HG03439 (cell line): ENCODE measurements at regions not wholly inside any gene's neighbourhood (a gene's known extent, or its start where the extent isn't known, plus 50 kb on each side); places are given as distances from the start of the nearest gene placed in this dataset.
"Not testable (repeated sequence)": the region's sequence is repeated elsewhere in the genome, so short reads cannot be mapped to it uniquely, and the experiment has no call there.

Source experiments
- ATAC-seq: cut with Tn5 transposase; IDR thresholded peaks from one replicate; pipeline ENCODE4 v1.9.1; 2021; ENCODE audit warnings: mild to moderate bottlenecking, moderate library complexity; ENCODE audit not compliant: unreplicated experiment

DNA sequence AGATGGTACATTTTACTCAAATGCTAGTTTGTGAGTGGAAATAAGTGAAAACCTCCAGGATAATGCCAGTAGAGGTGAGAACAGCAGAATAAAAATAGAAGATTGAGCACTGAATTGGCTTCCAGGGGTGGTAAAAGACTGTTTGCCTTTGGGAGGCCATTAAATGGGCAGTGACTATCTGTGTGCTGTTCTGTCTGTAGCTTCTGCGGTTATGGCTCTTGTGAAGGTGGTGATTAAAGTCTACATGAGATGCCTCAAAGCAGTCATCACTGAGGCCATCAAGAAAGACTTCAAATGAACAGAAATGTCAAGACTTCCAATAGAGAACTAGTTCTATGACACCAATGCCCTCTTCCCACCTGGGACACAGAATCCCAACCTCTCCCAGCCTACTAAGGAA, 108.8 kb downstream of the EFHB start:
- no peak for ATAC-seq

DNA sequence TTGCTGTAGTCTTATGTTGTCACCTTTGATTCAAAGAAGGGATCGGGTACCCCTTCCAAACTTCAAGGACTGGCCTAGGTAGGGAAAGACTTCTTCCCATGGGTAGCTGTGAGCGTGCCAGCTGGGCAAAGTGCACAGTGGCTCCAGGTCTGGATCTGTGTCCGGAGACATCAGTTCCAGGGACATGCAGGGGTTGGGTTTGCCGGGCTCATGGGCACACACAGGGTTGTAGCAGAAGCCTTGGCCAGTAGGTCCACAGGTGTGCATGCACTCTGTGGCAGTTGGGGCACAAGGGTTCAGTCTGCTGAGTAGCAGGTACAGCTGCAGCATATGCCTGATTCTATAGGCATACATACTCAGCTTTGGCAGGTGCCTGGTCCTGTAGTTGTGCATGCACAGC, 111.2 kb downstream of the EFHB start:
- ATAC-seq, result no peak

DNA sequence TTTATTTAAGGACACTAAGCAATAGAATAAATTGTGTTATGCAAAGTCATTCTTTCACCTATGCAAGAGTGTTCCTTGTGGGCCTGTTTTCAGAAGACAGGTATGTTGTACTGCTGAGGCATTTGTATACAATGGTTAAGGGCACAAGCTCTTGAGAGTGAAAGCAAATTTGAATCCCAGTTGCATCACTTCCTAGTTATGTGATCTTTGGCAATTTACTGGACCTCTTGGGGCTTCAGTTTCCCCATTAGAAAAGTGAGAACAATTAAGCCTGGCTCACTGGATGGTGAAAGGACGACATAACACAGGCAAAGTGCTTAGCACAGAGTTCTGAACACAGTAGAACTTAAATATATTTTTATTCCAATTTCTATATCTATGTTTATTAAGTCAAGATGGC, 117.4 kb downstream of the EFHB start:
- no peak for ATAC-seq

DNA sequence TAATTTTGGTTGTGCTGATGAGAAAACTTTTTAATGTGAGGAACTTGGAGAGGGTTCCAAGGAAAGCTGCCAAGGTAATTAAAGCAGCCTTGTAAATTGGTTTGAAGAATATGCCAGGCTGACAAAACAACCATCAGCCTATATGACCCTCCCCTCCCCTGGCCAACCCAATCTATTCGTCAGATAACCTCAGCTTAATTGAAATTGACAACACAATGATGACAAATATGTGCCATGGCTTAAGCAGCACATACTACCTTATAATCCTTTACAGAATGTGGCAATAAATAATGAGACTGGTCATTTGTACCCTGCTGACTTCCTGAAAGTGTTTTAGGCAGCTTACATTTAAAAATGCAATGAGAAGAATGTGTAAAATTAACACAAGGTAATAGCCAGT, 118.2 kb downstream of the EFHB start:
- ATAC-seq, result no peak

DNA sequence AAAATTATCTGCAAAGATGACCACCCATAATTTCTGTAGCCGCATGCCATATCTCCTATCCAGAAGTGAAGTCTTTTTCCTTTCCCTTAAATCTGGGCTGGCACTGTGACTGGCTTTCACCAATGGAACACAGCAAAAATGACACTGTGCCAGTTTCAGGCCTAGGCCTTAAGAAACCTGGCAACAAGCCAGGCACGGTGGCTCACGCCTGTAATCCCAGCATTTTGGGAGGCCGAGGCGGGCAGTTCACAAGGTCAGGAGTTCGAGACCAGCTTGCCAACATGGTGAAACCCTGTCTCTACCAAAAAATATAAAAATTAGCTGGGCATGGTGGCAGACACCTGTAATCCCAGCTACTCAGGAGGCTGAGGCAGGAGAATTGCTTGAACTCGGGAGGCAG, 120.3 kb downstream of the EFHB start:
- ATAC-seq, result not testable (repeated sequence)

DNA sequence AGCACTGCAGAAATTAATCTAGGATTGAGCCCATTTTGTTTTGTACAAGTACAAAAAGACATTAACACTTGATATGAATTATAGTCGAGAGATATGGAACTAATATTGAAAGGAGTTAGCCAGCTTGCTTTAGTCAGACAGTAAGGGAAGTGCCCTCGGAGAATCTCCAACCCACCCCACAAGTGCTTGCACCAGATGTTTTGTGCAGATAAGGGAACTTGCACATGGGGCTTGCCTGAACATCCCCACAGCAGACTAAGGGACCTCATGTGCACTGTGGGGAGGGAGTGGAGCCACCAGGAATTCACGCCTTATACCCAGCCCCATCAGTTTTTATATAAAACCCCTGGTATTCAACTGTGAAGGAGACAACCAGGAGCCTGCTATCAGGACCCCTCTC, 122.3 kb downstream of the EFHB start:
- no peak for ATAC-seq

DNA sequence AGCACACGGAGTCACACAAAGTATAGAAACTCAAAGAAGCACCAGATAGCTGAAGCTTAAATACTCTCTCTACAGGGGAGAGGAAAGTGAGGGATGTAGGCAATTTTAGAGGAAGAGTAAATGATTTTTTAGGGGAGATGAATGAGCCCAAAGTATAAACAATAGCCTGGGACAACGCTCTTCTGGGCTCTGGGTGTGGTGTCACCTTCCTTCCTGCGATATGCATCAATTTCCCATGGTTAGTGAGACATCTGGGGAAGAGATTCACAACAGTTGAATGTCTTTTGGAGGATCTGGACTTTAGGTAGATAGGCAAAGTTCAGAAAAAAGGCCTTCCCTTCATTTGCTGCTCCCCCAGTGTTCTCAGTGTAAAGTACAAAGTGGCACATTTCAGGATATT, 125.2 kb downstream of the EFHB start:
- ATAC-seq, result no peak

DNA sequence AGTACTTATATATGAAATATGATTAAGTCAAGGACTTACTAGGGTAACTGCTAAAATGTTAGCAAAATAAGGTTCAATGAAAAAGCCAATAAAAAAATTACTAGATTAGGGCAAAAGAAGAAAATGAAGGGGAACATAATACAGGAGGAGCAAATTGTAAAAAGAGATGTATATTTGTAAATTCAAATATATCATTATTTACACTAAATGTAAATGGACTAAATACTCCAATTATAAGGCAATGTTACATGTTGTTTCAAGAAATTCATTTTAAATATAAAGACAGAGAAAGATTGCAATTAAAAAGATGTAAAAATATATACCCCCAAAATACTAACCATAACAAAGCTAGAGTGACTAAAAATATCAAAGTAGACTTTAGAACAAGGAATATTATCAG, 134.1 kb downstream of the EFHB start:
- no peak for ATAC-seq

DNA sequence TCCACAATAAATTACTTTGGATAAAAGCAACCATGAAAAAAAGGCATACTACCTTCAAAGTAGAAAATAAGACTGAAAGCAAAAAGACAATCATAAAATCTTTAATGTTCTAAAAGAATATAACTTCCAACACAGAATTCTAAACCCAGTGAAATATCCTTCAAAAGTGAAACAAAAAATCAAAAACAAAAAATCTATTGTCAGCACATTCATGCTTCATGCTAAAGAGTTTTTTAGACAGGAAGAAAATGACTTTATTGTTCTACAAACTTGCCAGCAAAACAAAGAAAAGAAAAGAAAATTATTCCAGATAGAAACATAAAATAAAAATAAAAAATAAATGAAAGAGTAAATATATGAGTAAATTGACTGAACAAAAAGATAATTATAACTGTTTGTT, 134.9 kb downstream of the EFHB start:
- ATAC-seq, result no peak

DNA sequence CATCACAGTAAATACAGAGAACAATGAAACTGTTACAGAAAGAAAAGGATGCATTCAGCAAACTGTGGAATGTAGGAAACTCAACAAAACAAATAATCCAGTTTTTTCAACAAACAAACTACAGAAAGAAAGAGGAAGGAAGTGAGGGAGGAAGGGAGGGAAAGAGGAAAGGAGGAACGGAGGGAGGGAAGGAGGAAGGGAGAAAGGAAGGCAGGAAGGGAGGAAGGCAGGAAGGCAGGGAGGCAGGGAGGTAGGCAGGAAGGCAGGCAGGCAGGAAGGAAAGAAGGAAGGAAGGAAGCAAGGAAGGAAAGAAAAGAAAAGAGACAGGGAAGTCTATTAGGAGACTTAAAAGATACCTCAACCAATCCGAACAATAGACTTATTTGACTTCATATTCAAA, 135.7 kb downstream of the EFHB start:
- ATAC-seq, result no peak

DNA sequence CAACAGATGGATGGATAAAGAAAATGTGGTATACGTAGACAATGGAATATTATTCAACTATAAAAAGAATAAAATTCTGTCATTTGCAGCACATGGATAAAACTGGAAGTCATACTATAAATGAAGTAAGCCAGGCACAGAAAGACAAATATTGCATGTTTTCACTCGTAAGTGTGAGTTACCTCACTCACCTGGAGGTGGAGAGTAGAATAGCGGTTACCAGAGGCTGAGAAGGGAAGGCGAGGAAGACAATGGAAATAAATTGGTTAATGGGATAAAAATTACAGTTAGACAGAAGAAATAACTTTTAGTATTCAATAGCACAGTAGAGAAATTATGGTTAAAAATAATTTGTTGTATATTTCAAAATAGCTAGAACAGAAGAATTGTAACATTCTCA, 141.6 kb downstream of the EFHB start:
- no peak for ATAC-seq

DNA sequence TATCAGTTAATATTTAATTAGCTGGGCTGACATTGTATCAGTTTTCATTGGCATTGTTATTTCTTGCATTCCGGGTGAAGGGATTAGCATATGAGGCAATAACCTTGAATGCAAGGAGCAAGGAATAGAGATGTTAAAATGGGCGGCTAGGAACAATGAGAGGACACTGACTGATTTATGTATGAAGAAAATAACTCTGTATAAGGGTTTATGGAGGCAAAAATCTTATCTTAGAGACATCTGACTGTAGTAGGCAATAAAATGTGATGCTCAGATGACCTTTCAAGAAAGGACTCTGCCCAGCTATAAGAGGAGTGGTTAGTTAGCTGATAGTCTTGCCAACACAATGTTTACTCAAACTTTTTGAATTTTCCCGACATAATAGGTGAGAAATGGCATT, 158.3 kb downstream of the EFHB start:
- no peak for ATAC-seq

DNA sequence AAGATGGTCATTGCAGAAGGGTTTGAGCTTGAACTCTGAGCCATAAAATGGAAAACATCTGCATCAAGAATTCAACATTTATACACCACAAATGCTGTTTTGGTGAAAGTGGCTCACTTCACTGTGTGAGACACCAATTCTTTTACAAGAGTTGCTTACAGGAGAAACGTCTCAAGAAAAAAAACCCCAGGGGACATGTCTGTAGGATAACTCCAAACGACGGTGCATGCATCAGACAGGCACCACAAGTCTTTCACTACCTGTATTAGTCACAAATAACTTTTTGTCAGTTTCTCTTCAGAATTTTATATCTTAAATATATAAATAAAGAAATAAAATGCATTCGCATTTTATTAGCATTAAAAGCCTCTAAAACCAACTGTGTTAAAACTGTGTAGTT, 164.3 kb downstream of the EFHB start:
- ATAC-seq, result no peak

DNA sequence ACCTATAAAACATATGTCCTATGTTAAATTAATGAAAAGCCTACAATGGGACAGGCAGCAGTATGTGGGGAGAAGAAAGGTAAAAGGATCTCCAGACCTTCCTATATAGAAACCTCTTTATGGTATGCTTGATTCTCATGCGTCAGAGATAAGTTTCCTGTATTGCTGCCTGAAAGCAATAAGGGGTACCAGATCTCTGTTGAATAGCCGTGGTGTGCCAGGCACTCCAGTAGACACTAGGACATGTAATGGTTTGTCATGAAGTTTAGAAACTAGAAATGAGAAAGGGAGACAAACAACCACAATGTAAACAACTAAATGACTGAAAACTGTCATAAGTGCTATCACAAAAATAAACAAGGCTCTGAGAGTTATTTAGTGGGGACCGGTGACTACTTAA, 168.1 kb downstream of the EFHB start:
- ATAC-seq, result no peak

DNA sequence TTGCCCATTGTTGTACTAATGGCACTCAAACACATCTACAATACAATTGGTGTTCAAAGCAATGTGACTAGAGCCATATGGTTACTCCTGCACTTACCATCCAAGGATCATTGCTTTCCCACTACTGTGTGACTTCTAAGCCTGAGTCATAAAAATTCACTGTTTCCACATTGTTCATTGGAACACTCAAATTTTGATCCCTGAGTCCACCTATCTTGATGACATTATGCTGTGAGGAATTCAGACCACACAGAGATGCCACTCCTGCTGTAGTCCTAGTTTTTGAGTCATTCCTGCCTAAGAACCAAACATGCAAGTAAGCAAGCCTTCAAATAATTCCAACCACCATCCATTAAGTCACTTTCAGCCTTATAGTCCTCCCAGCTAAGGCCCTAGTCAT, 176.2 kb downstream of the EFHB start:
- no peak for ATAC-seq

DNA sequence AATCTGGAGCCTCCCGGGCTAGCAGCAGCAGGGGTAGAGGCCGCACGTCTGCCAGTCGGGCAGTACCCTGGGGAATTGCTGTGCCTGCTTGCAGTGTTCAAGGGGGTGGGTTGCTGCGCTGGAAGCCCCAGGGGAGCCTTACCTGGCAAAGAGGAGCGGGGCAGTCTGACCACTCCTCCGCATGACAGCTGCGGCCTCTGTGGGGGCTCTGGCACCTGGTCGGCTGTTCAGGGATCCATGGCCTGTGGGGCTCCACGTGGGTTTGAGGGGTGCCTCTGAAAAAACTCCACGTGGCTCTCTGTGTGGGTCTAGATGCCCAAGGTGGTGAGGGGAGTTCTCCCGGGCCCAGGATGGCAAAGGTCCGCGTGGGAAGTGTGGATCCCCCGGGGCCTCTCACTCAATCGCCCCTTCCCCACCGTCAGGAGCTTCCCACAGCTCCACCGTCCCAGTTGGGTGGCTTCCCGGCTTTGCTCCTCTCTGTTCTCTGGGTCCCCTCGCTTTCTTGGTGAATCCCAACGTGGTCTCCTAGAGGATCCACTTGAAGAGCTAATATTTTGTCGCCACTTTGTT, 184.5 kb downstream of the EFHB start:
- ATAC-seq, result no peak

DNA sequence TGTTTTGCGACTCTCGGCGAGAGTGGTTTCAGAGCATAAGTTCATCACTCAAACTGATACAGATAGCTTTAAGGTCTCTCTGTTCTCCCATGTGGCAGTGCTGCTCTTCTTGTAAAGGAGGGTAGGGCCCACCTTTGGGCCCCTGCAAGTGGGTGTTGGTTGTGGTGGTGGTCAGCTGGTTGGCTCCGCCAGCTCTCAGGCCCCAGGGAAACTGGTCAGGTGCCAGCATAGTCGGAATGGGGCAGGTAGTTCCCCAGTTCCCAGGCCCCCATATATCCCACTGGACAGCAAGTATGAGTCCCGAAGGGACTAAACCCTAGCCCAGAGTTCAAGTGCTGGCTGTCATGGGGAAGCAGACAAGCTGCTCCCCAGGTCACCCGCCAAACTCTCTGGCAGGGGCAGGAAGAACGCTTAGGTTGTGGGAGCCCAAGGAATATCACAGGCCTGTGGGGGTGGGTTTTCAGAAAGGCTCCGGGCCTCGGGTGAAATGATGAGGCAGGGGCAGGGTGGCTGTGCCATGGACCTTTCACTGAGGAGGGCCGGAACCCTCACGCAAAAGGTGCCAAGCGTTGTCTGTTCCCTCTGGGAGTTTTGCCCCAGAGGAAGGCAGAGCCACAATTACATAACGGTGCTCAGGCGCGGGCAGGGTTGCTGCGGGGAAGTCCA, 185.1 kb downstream of the EFHB start:
- ATAC-seq, result no peak

DNA sequence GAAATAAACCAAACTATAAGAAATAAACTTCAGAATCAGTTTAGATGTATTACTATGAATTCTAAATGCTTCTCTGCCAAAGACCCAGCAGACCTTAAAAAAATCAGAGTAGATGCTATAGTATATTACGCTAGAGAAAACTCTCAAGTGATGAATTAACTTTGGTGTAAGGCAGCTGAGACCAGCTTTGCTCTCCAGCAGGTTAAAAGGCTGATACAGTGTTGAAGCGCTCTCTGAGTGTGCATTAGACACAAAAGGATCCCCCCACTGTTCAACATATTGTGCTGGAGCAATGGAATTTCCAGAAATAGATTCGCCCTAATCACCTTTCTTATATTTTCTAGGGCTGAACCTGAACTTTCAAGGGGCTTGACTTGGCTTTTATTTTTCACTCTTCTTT, 190.0 kb downstream of the EFHB start:
- no peak for ATAC-seq

DNA sequence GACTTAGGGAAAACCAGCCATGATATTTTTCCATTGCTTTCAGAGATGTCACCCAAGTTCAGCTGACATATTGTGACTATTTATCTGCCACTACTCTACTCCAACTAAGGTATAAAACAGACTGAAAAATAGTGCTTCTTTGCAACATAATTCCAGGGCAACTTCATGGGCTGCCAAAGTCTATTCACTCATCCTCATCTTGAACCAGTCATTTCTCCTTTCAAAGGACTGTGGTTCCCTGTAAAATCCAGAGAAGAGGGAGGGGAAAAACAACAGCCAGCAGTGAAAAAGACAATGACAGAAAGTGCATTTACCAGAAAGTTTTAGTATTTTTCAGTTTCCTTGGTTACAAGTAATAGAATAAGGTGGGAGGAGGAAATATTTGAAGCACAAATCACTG, 191.1 kb downstream of the EFHB start:
- ATAC-seq, result no peak

DNA sequence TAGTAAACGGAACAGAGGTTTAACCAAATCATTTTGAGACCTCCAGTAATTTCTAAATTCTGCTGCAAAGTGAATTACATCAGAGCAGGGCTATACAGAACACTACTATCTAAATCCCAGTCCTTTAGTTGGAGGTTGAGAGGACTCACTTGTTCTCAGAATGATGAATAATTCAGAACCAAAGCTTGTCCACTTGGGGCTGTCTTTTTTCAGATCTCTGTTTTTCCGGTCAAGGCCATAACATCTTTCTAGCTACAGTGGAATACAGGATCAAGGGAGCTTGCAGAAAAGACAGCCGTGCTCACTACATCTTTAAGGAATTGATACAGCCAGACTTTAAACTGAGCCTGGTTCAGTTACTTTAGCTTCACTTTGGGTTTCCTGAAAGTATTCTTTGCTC, 194.5 kb downstream of the EFHB start:
- ATAC-seq, result no peak

DNA sequence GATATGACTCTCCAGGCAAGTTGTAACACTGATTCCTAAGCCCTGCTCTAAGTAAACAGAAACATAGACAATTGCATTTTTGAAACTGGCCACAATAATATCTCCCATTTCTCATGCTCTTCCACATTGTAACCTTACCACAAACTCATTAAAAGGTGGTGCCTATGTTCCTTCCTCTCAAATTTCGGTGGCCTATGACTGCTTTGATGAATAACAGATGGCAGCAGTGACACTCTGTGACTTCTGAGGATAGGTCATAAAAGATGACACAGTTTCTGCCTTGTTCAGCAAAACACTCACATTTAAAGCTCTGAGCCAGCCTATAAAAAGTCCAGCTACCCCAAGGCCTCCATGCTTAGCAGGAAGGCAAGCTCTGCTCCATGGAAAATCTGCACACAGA, 195.2 kb downstream of the EFHB start:
- no peak for ATAC-seq

DNA sequence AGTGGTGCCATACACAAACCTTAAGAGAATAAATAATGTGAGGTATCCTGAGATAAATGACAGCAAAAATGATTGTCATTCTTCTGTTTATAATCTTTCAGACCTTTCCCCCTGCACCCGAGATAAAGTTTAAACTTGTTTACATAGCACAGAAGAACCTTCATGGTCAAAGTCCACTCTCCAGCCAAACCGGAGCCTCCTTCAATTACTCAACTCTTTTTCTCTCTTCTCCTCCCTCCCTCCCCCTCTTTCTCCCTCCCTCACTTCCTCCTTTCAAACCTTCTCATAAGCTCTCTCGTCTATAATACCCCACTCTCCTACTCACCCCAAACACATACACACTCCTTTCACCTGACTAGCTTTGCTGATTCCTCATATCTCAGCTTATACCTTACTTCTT, 198.9 kb downstream of the EFHB start:
- no peak for ATAC-seq

DNA sequence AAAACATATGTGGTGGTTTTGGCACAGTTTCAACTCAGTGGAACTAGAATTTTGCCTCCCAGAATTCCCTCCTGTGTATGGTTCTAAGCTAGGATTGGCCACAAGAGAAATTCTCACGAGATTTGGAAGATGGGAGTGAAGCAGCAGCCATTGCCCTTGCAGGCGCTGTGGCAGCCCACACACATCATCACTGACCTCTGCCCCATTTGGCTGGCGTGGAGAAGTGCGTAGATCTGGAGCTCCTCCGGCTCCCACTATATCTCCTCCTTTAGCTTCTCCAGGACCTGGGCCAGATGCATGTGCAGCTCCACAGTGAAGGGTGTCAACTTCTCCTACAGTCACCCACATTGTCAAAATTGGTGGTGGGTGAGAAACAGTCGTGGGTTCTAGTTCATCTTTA, 199.6 kb downstream of the EFHB start:
- no peak for ATAC-seq
